HG03469 (cell line): ENCODE measurements at regions not wholly inside any gene's neighbourhood (a gene's known extent, or its start where the extent isn't known, plus 50 kb on each side); places are given as distances from the start of the nearest gene placed in this dataset.

Experiments used
- ATAC-seq: cut with Tn5 transposase; IDR thresholded peaks from one replicate; pipeline ENCODE4 v1.9.1; 2021; ENCODE audit warnings: mild to moderate bottlenecking, moderate library complexity, moderate number of reproducible peaks; ENCODE audit not compliant: unreplicated experiment

DNA sequence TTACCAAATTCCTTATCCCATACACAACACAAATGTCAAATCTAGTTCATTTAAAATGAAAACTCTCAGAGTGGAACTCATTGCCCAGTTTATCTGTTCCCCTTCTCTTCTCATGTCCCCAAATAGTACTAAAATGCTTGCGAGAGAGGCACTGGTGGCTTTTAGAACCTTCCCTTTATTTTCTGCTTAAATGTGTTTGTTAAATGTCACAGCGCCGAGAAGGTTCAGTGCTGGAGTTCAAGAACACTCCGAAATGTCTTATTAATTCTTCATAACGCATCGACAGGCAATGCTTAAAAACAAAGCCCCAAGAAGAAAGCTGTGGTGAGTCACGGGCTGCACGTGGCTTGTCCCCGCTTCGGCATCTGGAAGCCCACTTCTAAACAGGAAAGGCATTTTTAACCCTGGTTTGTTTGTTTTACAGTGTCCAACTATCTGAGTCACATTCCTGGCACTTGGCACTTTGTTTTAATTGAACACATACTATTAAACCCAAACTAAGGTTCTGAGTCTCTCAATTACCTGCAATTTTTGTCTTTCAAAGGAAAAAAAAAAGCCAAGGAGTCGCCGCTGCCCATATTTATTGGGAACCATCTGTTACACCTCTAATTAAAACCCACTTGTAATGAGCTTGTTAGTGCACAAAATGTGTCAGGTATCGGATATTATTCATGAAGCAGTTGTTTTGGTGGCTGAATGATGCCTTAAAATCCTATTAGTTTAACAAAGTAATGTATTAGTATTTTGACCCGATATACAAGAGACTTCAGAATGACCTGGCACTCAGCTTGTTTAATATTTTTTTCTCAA, 49.9 kb upstream of the MGMT start:
- ATAC-seq, result no peak
